RWPE2 (cell line): ENCODE measurements at regions not wholly inside any gene's neighbourhood (a gene's known extent, or its start where the extent isn't known, plus 50 kb on each side); places are given as distances from the start of the nearest gene placed in this dataset.

ENCODE experiments used
- ATAC-seq: fragments of 200-7000 bp; cut with Tn5 transposase; 3 replicates; pipeline ENCODE4 v1.9.1; 2021; ENCODE audit warnings: low read depth
- DNase-seq: peaks from one replicate; pipeline ENCODE4 v3.0.0-alpha.2; 2020; ENCODE audit warnings: low spot score
- H3K27ac ChIP-seq: fragments of 450-650 bp; 2 replicates; pipeline ENCODE4 v1.5.1; 2017; ENCODE audit warnings: mild to moderate bottlenecking; ENCODE audit not compliant: poor library complexity, severe bottlenecking
- H3K27me3 ChIP-seq: fragments of 250-450 bp; sonication (Bioruptor Pico); 2 replicates; pipeline ENCODE4 v1.5.1; 2021; ENCODE audit warnings: mild to moderate bottlenecking, moderate library complexity; ENCODE audit not compliant: insufficient read depth, poor library complexity, severe bottlenecking
- H3K36me3 ChIP-seq: fragments of 250-450 bp; sonication (Bioruptor Pico); 2 replicates; pipeline ENCODE4 v1.5.1; 2020; ENCODE audit warnings: low read depth, mild to moderate bottlenecking, moderate library complexity
- H3K4me1 ChIP-seq: fragments of 250-450 bp; sonication (Bioruptor Pico); 2 replicates; pipeline ENCODE4 v1.5.1; 2021; ENCODE audit warnings: mild to moderate bottlenecking, moderate library complexity; ENCODE audit not compliant: insufficient read depth, poor library complexity, severe bottlenecking
- H3K4me3 ChIP-seq: fragments of 250-450 bp; sonication (Bioruptor Pico); 2 replicates; pipeline ENCODE4 v1.5.1; 2021; ENCODE audit warnings: mild to moderate bottlenecking, moderate library complexity; ENCODE audit not compliant: severe bottlenecking
- H3K9me3 ChIP-seq: fragments of 250-450 bp; sonication (Bioruptor Pico); 2 replicates; pipeline ENCODE4 v1.5.1; 2021; ENCODE audit warnings: mild to moderate bottlenecking, moderate library complexity; ENCODE audit not compliant: severe bottlenecking
- CTCF ChIP-seq: fragments of 450-650 bp; IDR thresholded peaks from one replicate; pipeline ENCODE4 v1.5.1; 2017; ENCODE audit warnings: mild to moderate bottlenecking, moderate library complexity; ENCODE audit not compliant: poor library complexity, severe bottlenecking

DNA sequence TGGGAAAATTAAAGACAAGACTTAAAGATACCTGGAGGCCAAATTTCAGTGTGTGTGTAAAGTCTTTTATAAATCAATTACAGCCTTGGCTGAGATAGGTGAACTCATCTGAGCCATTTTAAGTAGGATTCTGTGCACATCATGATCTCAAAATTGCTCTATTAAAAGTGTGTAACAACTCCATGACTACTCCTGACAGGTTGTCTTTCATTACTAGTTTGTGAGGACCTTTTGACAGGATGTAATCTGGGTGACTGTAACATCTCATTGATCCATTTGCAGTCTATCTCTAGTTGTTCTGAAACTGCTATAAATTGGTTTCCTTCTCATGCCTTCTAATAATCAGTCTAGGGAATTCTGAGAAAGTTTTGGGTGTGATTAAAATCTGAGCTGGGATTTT lies 753.3 kb downstream of the SLITRK5 start:
- ATAC-seq (no peak), DNase-seq (no peak)
- no peaks in the 10 kb centered on the region for H3K4me1 ChIP-seq
- H3K9me3 ChIP-seq, result no peaks in the 10 kb centered on the region
- H3K4me3 ChIP-seq, result no peak overlapping the region
- no peaks in the 10 kb centered on the region for H3K36me3 ChIP-seq
- H3K27me3 ChIP-seq, result no peaks in the 10 kb centered on the region
- TF ChIP-seq CTCF, result no peak
- no peak overlapping the region for H3K27ac ChIP-seq

GRCh38 chr13:88426661-88427060 lies 755.5 kb downstream of the SLITRK5 start:
- TF ChIP-seq CTCF, result no peak
- no peak overlapping the region for H3K27ac ChIP-seq
- no peak for ATAC-seq
- H3K36me3 ChIP-seq, result no peaks in the 10 kb centered on the region
- no peaks in the 10 kb centered on the region for H3K9me3 ChIP-seq
- no peaks in the 10 kb centered on the region for H3K4me1 ChIP-seq
- DNase-seq, result no peak
- H3K4me3 ChIP-seq, result no peak overlapping the region
- no peaks in the 10 kb centered on the region for H3K27me3 ChIP-seq

DNA sequence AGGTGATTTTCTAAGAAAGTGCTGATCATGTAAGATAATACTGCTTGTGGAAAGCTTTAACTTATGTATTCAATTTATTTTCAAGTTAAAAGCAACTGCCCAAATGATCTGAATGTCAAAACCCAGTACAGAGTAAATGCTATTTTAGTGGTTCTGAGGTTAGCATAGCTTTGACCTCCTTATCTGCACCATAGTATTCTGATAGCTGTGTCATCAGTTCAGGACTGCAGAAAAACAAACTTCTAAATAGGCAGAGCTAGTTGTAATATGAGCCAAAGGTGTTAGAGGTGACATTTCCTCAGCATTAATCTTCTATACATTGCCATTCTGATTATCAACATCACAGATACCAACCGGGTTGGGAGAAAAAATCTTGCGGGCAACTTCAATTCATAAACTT lies 758.7 kb downstream of the SLITRK5 start:
- DNase-seq (no peak), ATAC-seq (no peak)
- no peak for TF ChIP-seq CTCF
- Histone ChIP-seq H3K4me3 (no peak overlapping the region), H3K27me3 (no peaks in the 10 kb centered on the region), H3K9me3 (no peaks in the 10 kb centered on the region), H3K27ac (no peak overlapping the region), H3K4me1 (no peaks in the 10 kb centered on the region), H3K36me3 (no peaks in the 10 kb centered on the region)

DNA sequence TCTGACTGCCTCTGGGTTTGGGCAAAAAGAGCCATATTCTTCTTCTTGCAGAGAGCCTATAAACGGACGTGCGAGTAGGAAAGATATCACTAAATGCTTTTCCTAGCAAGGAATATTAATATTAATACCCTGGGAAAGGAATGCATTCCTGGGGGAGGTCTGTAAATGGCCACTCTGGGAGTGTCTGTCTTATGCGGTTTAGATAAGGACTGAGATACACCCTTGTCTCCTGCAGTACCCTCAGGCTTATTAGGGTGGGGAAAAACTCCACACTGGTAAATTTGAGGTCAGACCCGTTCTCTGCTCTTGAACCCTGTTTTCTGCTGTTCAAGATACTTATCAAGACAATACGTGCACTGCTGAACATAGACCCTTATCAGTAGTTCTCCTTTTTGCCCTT lies 763.8 kb downstream of the SLITRK5 start:
- H3K9me3 ChIP-seq, result no peaks in the 10 kb centered on the region
- H3K27me3 ChIP-seq, result no peaks in the 10 kb centered on the region
- TF ChIP-seq CTCF, result no peak
- DNase-seq (no peak), ATAC-seq (no peak)
- no peaks in the 10 kb centered on the region for H3K4me1 ChIP-seq
- no peak overlapping the region for H3K27ac ChIP-seq
- H3K4me3 ChIP-seq, result no peak overlapping the region
- H3K36me3 ChIP-seq, result no peaks in the 10 kb centered on the region

DNA sequence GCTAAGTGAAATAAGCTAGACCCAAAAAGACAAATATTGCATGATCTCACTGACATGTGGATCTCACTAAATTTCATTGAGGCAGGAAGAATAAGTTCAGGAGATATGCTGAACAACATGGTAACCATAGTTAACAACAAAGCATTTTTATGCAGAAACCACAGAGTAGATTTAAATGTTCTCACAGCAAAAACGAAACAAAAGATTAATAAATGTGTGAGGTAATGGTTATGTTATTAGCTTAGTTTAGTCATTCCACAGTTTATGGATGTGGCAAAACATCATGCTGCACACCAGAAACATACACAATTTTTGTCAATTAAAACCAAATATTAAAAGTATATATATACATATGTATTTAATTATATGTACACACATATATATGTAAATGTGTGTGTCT lies 765.8 kb downstream of the SLITRK5 start:
- Histone ChIP-seq H3K4me3 (no peak overlapping the region), H3K27me3 (no peaks in the 10 kb centered on the region), H3K27ac (no peak overlapping the region), H3K4me1 (no peaks in the 10 kb centered on the region), H3K9me3 (no peaks in the 10 kb centered on the region), H3K36me3 (no peaks in the 10 kb centered on the region)
- no peak for DNase-seq
- no peak for TF ChIP-seq CTCF
- ATAC-seq, result no peak
